NB4 (cell line): ENCODE measurements at regions not wholly inside any gene's neighbourhood (a gene's known extent, or its start where the extent isn't known, plus 50 kb on each side); places are given as distances from the start of the nearest gene placed in this dataset.

ENCODE experiments used
- CTCF ChIP-seq: IDR thresholded peaks from one replicate; pipeline ENCODE4 v1.5.1; 2012; ENCODE audit warnings: low read depth, low read length
- POLR2A ChIP-seq: IDR thresholded peaks from 2 replicates; pipeline ENCODE4 v1.6.1; 2011; ENCODE audit warnings: mild to moderate bottlenecking; ENCODE audit not compliant: insufficient read length; ENCODE audit errors: extremely low read depth

- no peak for TF ChIP-seq CTCF
- TF ChIP-seq POLR2A: no peak
Measured at GRCh38 chr12:113755098-113755497, 211.0 kb downstream of the RBM19 start.
